Left ventricle myocardium inferior (tissue), 1 donor: ENCODE measurements at regions not wholly inside any gene's neighbourhood (a gene's known extent, or its start where the extent isn't known, plus 50 kb on each side); places are given as distances from the start of the nearest gene placed in this dataset.

Experiments used
- DNase-seq: peaks from one replicate; pipeline ENCODE4 v3.0.0-alpha.2; 2020
- H3K27ac ChIP-seq: fragments of 200-600 bp; replicated peaks from 2 replicates; pipeline ENCODE4 v1.8.0; 2021
- H3K27me3 ChIP-seq: fragments of 200-600 bp; 2 replicates; pipeline ENCODE4 v1.8.0; 2021; ENCODE audit warnings: low read depth
- H3K36me3 ChIP-seq: fragments of 200-600 bp; 2 replicates; pipeline ENCODE4 v1.8.0; 2021
- H3K4me1 ChIP-seq: fragments of 200-600 bp; 2 replicates; pipeline ENCODE4 v1.8.0; 2021
- H3K4me3 ChIP-seq: fragments of 200-600 bp; 2 replicates; pipeline ENCODE4 v1.8.0; 2021; ENCODE audit warnings: mild to moderate bottlenecking, moderate library complexity
- H3K9me3 ChIP-seq: fragments of 200-600 bp; replicated peaks from 2 replicates; pipeline ENCODE4 v1.8.0; 2021
- CTCF ChIP-seq: fragments of 200-600 bp; IDR thresholded peaks from 2 replicates; pipeline ENCODE4 v1.8.0; 2021; ENCODE audit warnings: antibody characterized with exemption, mild to moderate bottlenecking, borderline replicate concordance
- intact Hi-C: fragments of 100-400 bp; cut with micrococcal nuclease; formaldehyde crosslinking; loops from one replicate; pipeline ENCODE4 v1.11.0; 2022
- donor health status: DM: no; HTN: yes; CAD: no; lungs with severe emphysema.

DNA sequence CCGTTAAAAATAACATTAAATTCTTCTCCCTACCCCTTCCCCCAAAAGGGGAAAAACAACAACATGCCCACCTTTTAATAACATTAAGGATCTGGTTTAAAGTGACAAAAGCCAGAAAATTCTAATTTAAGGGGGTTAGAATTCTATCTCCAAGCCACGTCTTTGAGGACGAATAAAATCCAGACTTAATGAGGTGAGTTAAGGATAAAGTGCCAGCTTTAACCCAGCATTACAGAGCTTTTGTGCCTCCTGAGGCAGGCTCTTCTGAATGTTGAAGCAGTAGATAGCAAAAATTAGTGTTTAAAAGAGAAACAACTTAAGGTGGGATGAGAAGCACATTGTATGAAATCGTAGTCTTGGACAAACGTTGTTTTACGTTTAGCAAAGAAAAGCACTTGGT lies 329.0 kb upstream of the MPDZ start:
- no peak for TF ChIP-seq CTCF
- Histone ChIP-seq H3K27me3 (no peaks in the 10 kb centered on the region), H3K36me3 (no peaks in the 10 kb centered on the region), H3K27ac (peak overlapping the region; percentile 90), H3K4me1 (peaks cover 51% of the 10 kb centered on the region), H3K4me3 (peak overlapping the region; percentile 47), H3K9me3 (peaks cover 11% of the 10 kb centered on the region)
- no peak for DNase-seq
- intact Hi-C loops: no loop called here

DNA sequence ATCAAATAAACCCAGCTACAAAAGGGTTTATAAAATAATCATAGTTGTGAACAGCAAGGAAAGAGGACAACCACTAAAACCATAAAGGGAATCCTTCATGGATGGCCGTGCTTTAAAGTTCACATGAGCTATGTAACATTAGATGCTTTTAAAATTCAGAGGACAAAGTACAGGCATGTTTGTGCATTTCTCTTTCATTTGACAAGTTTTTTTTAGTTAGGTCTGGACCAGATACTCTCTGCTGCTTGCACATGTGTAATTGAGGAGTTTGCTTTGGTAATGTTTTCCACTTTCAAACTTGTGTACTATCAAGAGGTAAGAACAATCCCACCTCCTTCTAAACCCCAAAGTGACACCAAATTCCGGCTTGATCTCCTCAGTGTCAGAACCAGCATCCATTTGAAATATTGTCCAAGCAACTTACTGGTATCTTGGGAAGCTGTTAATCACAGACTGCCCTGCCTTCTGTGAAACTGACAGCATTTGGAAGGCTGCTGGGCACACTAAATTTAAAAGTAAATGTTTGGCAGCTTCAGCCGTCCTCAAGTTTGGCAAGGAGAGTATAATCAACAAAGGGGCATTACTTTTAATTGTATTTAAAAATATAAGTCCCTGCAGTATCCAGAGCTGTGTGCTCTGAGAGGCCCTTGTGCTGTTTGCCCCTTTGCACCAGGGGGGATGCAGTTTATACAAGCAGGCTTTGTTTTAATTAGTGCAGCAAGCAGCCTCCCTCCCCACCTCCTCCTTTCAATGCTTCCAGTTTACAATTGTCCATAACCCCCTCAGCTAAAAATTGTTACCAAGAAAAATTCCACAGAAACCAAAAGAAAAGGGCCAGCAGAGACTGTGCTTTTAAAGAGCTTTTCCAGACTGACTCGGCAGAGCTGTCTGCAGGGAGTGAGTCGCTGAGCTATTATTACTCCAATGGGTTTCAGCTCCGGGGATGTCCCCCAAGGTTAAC lies 328.3 kb upstream of the MPDZ start:
- DNase-seq: no peak
- Histone ChIP-seq H3K36me3 (no peaks in the 10 kb centered on the region), H3K9me3 (peaks cover 12% of the 10 kb centered on the region), H3K27me3 (no peaks in the 10 kb centered on the region), H3K27ac (peak overlapping the region; percentile 90), H3K4me1 (peaks cover 51% of the 10 kb centered on the region), H3K4me3 (peak overlapping the region; percentile 47)
- intact Hi-C loops: no loop called here
- TF ChIP-seq CTCF: no peak

GRCh38 chr9:13606586-13606985 lies 327.1 kb upstream of the MPDZ start:
- peaks cover 16% of the 10 kb centered on the region for H3K9me3 ChIP-seq
- H3K4me3 ChIP-seq: no peak overlapping the region
- no peaks in the 10 kb centered on the region for H3K36me3 ChIP-seq
- no peaks in the 10 kb centered on the region for H3K27me3 ChIP-seq
- intact Hi-C loops: no loop called here
- TF ChIP-seq CTCF: no peak
- H3K4me1 ChIP-seq: peaks cover 51% of the 10 kb centered on the region
- peak overlapping the region; percentile 90 for H3K27ac ChIP-seq
- DNase-seq: no peak

DNA sequence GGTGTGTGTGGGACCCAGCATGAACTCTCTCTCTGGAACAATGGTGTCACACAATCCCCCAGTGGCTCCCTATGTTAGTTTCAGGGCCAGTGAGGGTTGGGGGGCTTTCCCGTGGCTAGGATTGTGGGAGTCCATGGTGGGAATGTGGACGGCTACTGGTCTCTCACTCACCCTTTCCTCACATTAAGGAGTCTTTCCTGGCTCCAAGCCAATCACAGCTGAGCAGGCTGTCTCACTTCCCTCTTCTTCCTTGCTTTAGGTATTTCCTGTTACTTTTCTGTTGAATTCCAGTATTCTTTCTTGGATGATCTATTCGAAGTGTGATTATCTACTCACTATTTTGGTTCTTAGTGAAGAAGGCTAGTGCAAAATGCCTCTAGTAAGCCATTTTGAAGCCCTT lies 324.4 kb upstream of the MPDZ start:
- intact Hi-C loops: no loop called here
- Histone ChIP-seq H3K4me3 (no peak overlapping the region), H3K27ac (no peak overlapping the region), H3K27me3 (no peaks in the 10 kb centered on the region), H3K36me3 (no peaks in the 10 kb centered on the region), H3K9me3 (peaks cover 10% of the 10 kb centered on the region), H3K4me1 (peaks cover 60% of the 10 kb centered on the region)
- no peak for DNase-seq
- no peak for TF ChIP-seq CTCF

- H3K4me3 ChIP-seq: no peak overlapping the region
- TF ChIP-seq CTCF: no peak
- DNase-seq: no peak
- peaks cover 10% of the 10 kb centered on the region for H3K9me3 ChIP-seq
- peak overlapping the region; percentile 25 for H3K27ac ChIP-seq
- intact Hi-C loops: no loop called here
- no peaks in the 10 kb centered on the region for H3K36me3 ChIP-seq
- H3K27me3 ChIP-seq: no peaks in the 10 kb centered on the region
- H3K4me1 ChIP-seq: peaks cover 17% of the 10 kb centered on the region
Measured at GRCh38 chr9:13598738-13599137, 319.2 kb upstream of the MPDZ start.
